HepG2 (cell line): ENCODE measurements at regions not wholly inside any gene's neighbourhood (a gene's known extent, or its start where the extent isn't known, plus 50 kb on each side); places are given as distances from the start of the nearest gene placed in this dataset.

Experiments used
- ATAC-seq: fragments of 200-7000 bp; cut with Tn5 transposase; 3 replicates; pipeline ENCODE4 v1.9.1; 2020; ENCODE audit warnings: mild to moderate bottlenecking, moderate library complexity
- BruUV-seq: library from RNA; stranded (reverse); fragments of 400-500 nt; replicated peaks from 2 replicates; lab custom pipeline; 2021; lab: Mats Ljungman, UMichigan
- CTCF ChIA-PET: fragments of 300-600 bp; formaldehyde crosslinking; extraction: SDS; loops from one replicate; lab custom pipeline; 2021; ENCODE audit warnings: low total read pairs, inconsistent platforms, low intra/inter-chr PET ratio; lab: Yijun Ruan, JAX
- POLR2A ChIA-PET: fragments of 350-600 bp; sonication (Branson Sonifier 250); formaldehyde crosslinking; loops from one replicate; lab custom pipeline; 2020; ENCODE audit warnings: antibody characterized with exemption, inconsistent platforms; lab: Yijun Ruan, JAX
- DNase-seq: peaks from one replicate; pipeline ENCODE4 v3.0.0-alpha.2; 2015; ENCODE audit warnings: low spot score
- FAIRE-seq: peaks from 3 replicates; lab custom pipeline; 2011; peaks lifted over from hg19 to GRCh38; lab: Jason Lieb, UNC
- H2AFZ ChIP-seq: one replicate; pipeline ENCODE4 v1.6.1; 2011; ENCODE audit warnings: low read length, inconsistent platforms
- H3K27ac ChIP-seq: fragments of 300-600 bp; 3 replicates; pipeline ENCODE4 v1.8.0; 2011; ENCODE audit warnings: mixed run types, mild to moderate bottlenecking, mixed read lengths, low read length, inconsistent platforms; ENCODE audit not compliant: insufficient read depth; ENCODE audit errors: extremely low read length
- H3K27me3 ChIP-seq, 2 experiments: fragments of 200-600 bp in 1 of 2; 2 replicates in 1 of 2; 3 replicates in 1 of 2; pipeline versions ENCODE4 v1.6.0 to v1.8.0; 2011; ENCODE audit warnings: low read length in 2 of 2, mild to moderate bottlenecking in 2 of 2, moderate library complexity in 2 of 2, inconsistent platforms in 1 of 2; ENCODE audit not compliant: insufficient read depth in 2 of 2, control insufficient read depth in 1 of 2
- H3K36me3 ChIP-seq, 2 experiments: fragments of 200-600 bp in 1 of 2; replicated peaks in 1 of 2; 2 replicates in 1 of 2; 3 replicates in 1 of 2; pipeline versions ENCODE4 v1.5.1 to v1.8.0; 2011; ENCODE audit warnings: low read length in 2 of 2, inconsistent platforms in 1 of 2; ENCODE audit not compliant: insufficient read depth in 2 of 2, control insufficient read depth in 1 of 2
- H3K4me1 ChIP-seq: 2 replicates; pipeline ENCODE4 v1.5.1; 2012; ENCODE audit warnings: low read length, inconsistent platforms; ENCODE audit not compliant: insufficient read depth
- H3K4me2 ChIP-seq: 2 replicates; pipeline ENCODE4 v1.6.0; 2011; ENCODE audit warnings: low read depth, low read length, inconsistent platforms
- H3K4me3 ChIP-seq, 3 experiments: fragments of 200-600 bp in 1 of 3; sonication (generic), shearing (Covaris generic) in 1 of 3; replicated peaks in 1 of 3; 2 replicates each; pipeline ENCODE4 v1.5.1; 2011 to 2016; ENCODE audit warnings: low read length in 3 of 3, inconsistent platforms in 2 of 3, low read depth in 2 of 3, mild to moderate bottlenecking in 2 of 3, control low read depth in 1 of 3, mixed read lengths in 1 of 3; ENCODE audit not compliant: insufficient read depth in 1 of 3
- H3K79me2 ChIP-seq: one replicate; pipeline ENCODE4 v1.6.1; 2011; ENCODE audit warnings: low read length, inconsistent platforms; ENCODE audit not compliant: insufficient read depth
- H3K9ac ChIP-seq: 2 replicates; pipeline ENCODE4 v1.6.0; 2011; ENCODE audit warnings: mild to moderate bottlenecking, low read depth, low read length, inconsistent platforms; ENCODE audit not compliant: insufficient read depth
- H3K9me3 ChIP-seq: 2 replicates; pipeline ENCODE4 v1.5.1; 2012; ENCODE audit warnings: mild to moderate bottlenecking, low read length
- H4K20me1 ChIP-seq: 2 replicates; pipeline ENCODE4 v1.6.0; 2011; ENCODE audit warnings: inconsistent platforms, mild to moderate bottlenecking, low read length, moderate library complexity; ENCODE audit not compliant: insufficient read depth
- ATF2 ChIP-seq: sonication (generic); formaldehyde crosslinking; IDR thresholded peaks from 2 replicates; pipeline ENCODE4 v1.4.0; 2020; ENCODE audit warnings: missing genetic modification reagents
- CAMTA2 ChIP-seq: sonication (generic); formaldehyde crosslinking; IDR thresholded peaks from 2 replicates; pipeline ENCODE4 v1.4.0; 2020; ENCODE audit warnings: mild to moderate bottlenecking, missing genetic modification reagents, borderline replicate concordance
- GMEB2 ChIP-seq: IDR thresholded peaks from 2 replicates; pipeline ENCODE4 v1.6.1; 2016; ENCODE audit warnings: missing biosample characterization, missing genetic modification reagents, low read depth
- REPIN1 ChIP-seq: sonication (generic); formaldehyde crosslinking; IDR thresholded peaks from 2 replicates; pipeline ENCODE4 v1.8.0; 2022; ENCODE audit warnings: missing genetic modification reagents, low read depth, mild to moderate bottlenecking, borderline replicate concordance
- SALL2 ChIP-seq: sonication (generic); formaldehyde crosslinking; IDR thresholded peaks from 2 replicates; pipeline ENCODE4 v1.8.1; 2023; ENCODE audit warnings: mild to moderate bottlenecking, missing genetic modification reagents, inconsistent platforms
- TRIM22 ChIP-seq: fragments of 450-650 bp; IDR thresholded peaks from 2 replicates; pipeline ENCODE4 v1.6.1; 2017
- ZNF510 ChIP-seq: sonication (generic); formaldehyde crosslinking; IDR thresholded peaks from 2 replicates; pipeline ENCODE4 v1.4.0; 2020; ENCODE audit warnings: low read depth, mild to moderate bottlenecking, missing genetic modification reagents
- WGBS: methylation state at CpG from one replicate; pipeline ENCODE4 v1.1.6; 2017; ENCODE audit warnings: low lambda C conversion rate; 5-methylcytosine and 5-hydroxymethylcytosine counted together
- in situ Hi-C: cut with HindIII; loops from 2 replicates; pipeline ENCODE4 v1.10.0; 2017; ENCODE audit warnings: low pct_unique_long_range_greater_than_20kb; ENCODE audit not compliant: extremely low pct_ligation_motif_present
- intact Hi-C: fragments of 100-400 bp; cut with micrococcal nuclease; formaldehyde crosslinking; loops from one replicate; pipeline ENCODE4 v1.10.0; 2022; ENCODE audit not compliant: unreplicated experiment
- TF ChIP-seq, protein P1 (sequence below): sonication (generic); formaldehyde crosslinking; IDR thresholded peaks from 2 replicates; pipeline ENCODE4 v1.5.0; 2020; ENCODE audit warnings: missing genetic modification reagents, mild to moderate bottlenecking, borderline replicate concordance

- TF ChIP-seq CAMTA2 (no peak), REPIN1 (CRISPR knock-in tag) (no peak), SALL2 (CRISPR knock-in tag) (no peak), GMEB2 (no peak), ZNF510 (CRISPR knock-in tag) (no peak), ATF2 (no peak), TRIM22 (no peak)
- TF ChIP-seq, protein P1, sequence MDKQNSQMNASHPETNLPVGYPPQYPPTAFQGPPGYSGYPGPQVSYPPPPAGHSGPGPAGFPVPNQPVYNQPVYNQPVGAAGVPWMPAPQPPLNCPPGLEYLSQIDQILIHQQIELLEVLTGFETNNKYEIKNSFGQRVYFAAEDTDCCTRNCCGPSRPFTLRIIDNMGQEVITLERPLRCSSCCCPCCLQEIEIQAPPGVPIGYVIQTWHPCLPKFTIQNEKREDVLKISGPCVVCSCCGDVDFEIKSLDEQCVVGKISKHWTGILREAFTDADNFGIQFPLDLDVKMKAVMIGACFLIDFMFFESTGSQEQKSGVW (CRISPR knock-in tag), result no peak
- TF ChIP-seq, all 625 proteins: peak for 0
- Histone ChIP-seq H2AFZ (no peak overlapping the region), H3K79me2 (no peaks in the 10 kb centered on the region), H3K9ac (no peak overlapping the region), H3K27me3 (no peaks in the 10 kb centered on the region), H3K4me2 (no peak overlapping the region), H3K36me3 (no peaks in the 10 kb centered on the region), H4K20me1 (no peaks in the 10 kb centered on the region), H3K4me1 (no peaks in the 10 kb centered on the region), H3K4me3 (no peak overlapping the region), H3K9me3 (no peaks in the 10 kb centered on the region), H3K27ac (no peak overlapping the region)
- DNase-seq (no peak), ATAC-seq (no peak), FAIRE-seq (no peak)
- intact Hi-C loops, result no loop called here
- ChIA-PET POLR2A (no interaction called here), CTCF (no interaction called here)
- in situ Hi-C loops, result no loop called here
- no TSS peak for BruUV-seq
- 57% methylated on average over 4 of the region's 4 CpGs for WGBS
These were observed 424.0 kb upstream of the CRIM1 start for GRCh38 chr2:35931626-35932025.
